Rectal smooth muscle tissue (tissue), 1 donor: ENCODE measurements at regions not wholly inside any gene's neighbourhood (a gene's known extent, or its start where the extent isn't known, plus 50 kb on each side); places are given as distances from the start of the nearest gene placed in this dataset.

Source experiments
- H3K27ac ChIP-seq: one replicate; pipeline ENCODE4 v1.7.0; 2013; ENCODE audit warnings: low read depth, low read length, inconsistent platforms
- H3K27me3 ChIP-seq: one replicate; pipeline ENCODE4 v1.7.0; 2013; ENCODE audit warnings: low read length; ENCODE audit not compliant: control insufficient read depth, insufficient read depth
- H3K36me3 ChIP-seq: one replicate; pipeline ENCODE4 v1.7.0; 2013; ENCODE audit warnings: low read length; ENCODE audit not compliant: control insufficient read depth, insufficient read depth
- H3K4me1 ChIP-seq: one replicate; pipeline ENCODE4 v1.7.0; 2013; ENCODE audit warnings: low read length; ENCODE audit not compliant: control insufficient read depth, insufficient read depth
- H3K4me3 ChIP-seq: one replicate; pipeline ENCODE4 v1.7.0; 2013; ENCODE audit warnings: low read length
- H3K9ac ChIP-seq: one replicate; pipeline ENCODE4 v1.7.0; 2013; ENCODE audit warnings: low read length

- no peak overlapping the region for H3K9ac ChIP-seq
- H3K4me1 ChIP-seq, result peaks cover 3% of the 10 kb centered on the region
These were observed 586.3 kb downstream of the LRFN5 start for GRCh38 chr14:42192738-42193653.

GRCh38 chr14:42190744-42191143 is 584.1 kb downstream of the LRFN5 start:
- Histone ChIP-seq H3K27ac (no peak overlapping the region), H3K36me3 (no peaks in the 10 kb centered on the region), H3K4me3 (no peak overlapping the region), H3K9ac (no peak overlapping the region), H3K27me3 (no peaks in the 10 kb centered on the region), H3K4me1 (peaks cover 3% of the 10 kb centered on the region)

More at GRCh38 chr14:42192738-42193653, 586.3 kb downstream of the LRFN5 start:
- Histone ChIP-seq H3K4me3 (no peak overlapping the region), H3K36me3 (no peaks in the 10 kb centered on the region), H3K27ac (peak overlapping the region; percentile 30), H3K27me3 (no peaks in the 10 kb centered on the region)

GRCh38 chr14:42187846-42188245 is 581.2 kb downstream of the LRFN5 start:
- H3K27me3 ChIP-seq, result no peaks in the 10 kb centered on the region
- H3K27ac ChIP-seq, result no peak overlapping the region
- H3K9ac ChIP-seq, result no peak overlapping the region
- no peaks in the 10 kb centered on the region for H3K36me3 ChIP-seq
- H3K4me1 ChIP-seq, result no peaks in the 10 kb centered on the region
- no peak overlapping the region for H3K4me3 ChIP-seq

- no peak overlapping the region for H3K27ac ChIP-seq
- H3K4me1 ChIP-seq, result no peaks in the 10 kb centered on the region
- no peak overlapping the region for H3K4me3 ChIP-seq
- no peak overlapping the region for H3K9ac ChIP-seq
- no peaks in the 10 kb centered on the region for H3K27me3 ChIP-seq
- no peaks in the 10 kb centered on the region for H3K36me3 ChIP-seq
These were observed 579.0 kb downstream of the LRFN5 start for GRCh38 chr14:42185718-42186117.

GRCh38 chr14:42174357-42174756 is 567.7 kb downstream of the LRFN5 start:
- H3K4me3 ChIP-seq, result no peak overlapping the region
- H3K27me3 ChIP-seq, result no peaks in the 10 kb centered on the region
- H3K4me1 ChIP-seq, result no peaks in the 10 kb centered on the region
- no peaks in the 10 kb centered on the region for H3K36me3 ChIP-seq
- no peak overlapping the region for H3K27ac ChIP-seq
- no peak overlapping the region for H3K9ac ChIP-seq

GRCh38 chr14:42173206-42173605 is 566.5 kb downstream of the LRFN5 start:
- no peaks in the 10 kb centered on the region for H3K27me3 ChIP-seq
- H3K9ac ChIP-seq, result no peak overlapping the region
- no peaks in the 10 kb centered on the region for H3K36me3 ChIP-seq
- no peaks in the 10 kb centered on the region for H3K4me1 ChIP-seq
- H3K27ac ChIP-seq, result no peak overlapping the region
- no peak overlapping the region for H3K4me3 ChIP-seq

GRCh38 chr14:42172304-42172703 is 565.6 kb downstream of the LRFN5 start:
- Histone ChIP-seq H3K9ac (no peak overlapping the region), H3K4me1 (no peaks in the 10 kb centered on the region), H3K4me3 (no peak overlapping the region), H3K27ac (no peak overlapping the region), H3K27me3 (no peaks in the 10 kb centered on the region), H3K36me3 (no peaks in the 10 kb centered on the region)

GRCh38 chr14:42163136-42163535 is 556.5 kb downstream of the LRFN5 start:
- H3K27ac ChIP-seq, result no peak overlapping the region
- no peaks in the 10 kb centered on the region for H3K4me1 ChIP-seq
- H3K4me3 ChIP-seq, result no peak overlapping the region
- H3K9ac ChIP-seq, result no peak overlapping the region
- H3K27me3 ChIP-seq, result no peaks in the 10 kb centered on the region
- no peaks in the 10 kb centered on the region for H3K36me3 ChIP-seq

- H3K27ac ChIP-seq, result no peak overlapping the region
- H3K9ac ChIP-seq, result no peak overlapping the region
- H3K27me3 ChIP-seq, result no peaks in the 10 kb centered on the region
- H3K4me3 ChIP-seq, result no peak overlapping the region
- no peaks in the 10 kb centered on the region for H3K4me1 ChIP-seq
- H3K36me3 ChIP-seq, result no peaks in the 10 kb centered on the region
These were observed 552.5 kb downstream of the LRFN5 start for GRCh38 chr14:42159138-42159537.

- H3K4me3 ChIP-seq, result no peak overlapping the region
- H3K9ac ChIP-seq, result no peak overlapping the region
- H3K36me3 ChIP-seq, result no peaks in the 10 kb centered on the region
- no peak overlapping the region for H3K27ac ChIP-seq
- H3K4me1 ChIP-seq, result no peaks in the 10 kb centered on the region
- no peaks in the 10 kb centered on the region for H3K27me3 ChIP-seq
These were observed 543.1 kb downstream of the LRFN5 start for GRCh38 chr14:42149609-42150261.

- Histone ChIP-seq H3K27ac (no peak overlapping the region), H3K36me3 (no peaks in the 10 kb centered on the region), H3K4me3 (no peak overlapping the region), H3K4me1 (no peaks in the 10 kb centered on the region), H3K27me3 (no peaks in the 10 kb centered on the region), H3K9ac (no peak overlapping the region)
These were observed 539.1 kb downstream of the LRFN5 start for GRCh38 chr14:42145766-42146165.

- H3K4me1 ChIP-seq, result no peaks in the 10 kb centered on the region
- no peaks in the 10 kb centered on the region for H3K27me3 ChIP-seq
- H3K9ac ChIP-seq, result no peak overlapping the region
- no peak overlapping the region for H3K27ac ChIP-seq
- no peak overlapping the region for H3K4me3 ChIP-seq
- no peaks in the 10 kb centered on the region for H3K36me3 ChIP-seq
These were observed 536.4 kb downstream of the LRFN5 start for GRCh38 chr14:42143114-42143513.
